ENCODE measurements at regions not wholly inside any gene's neighbourhood (a gene's known extent, or its start where the extent isn't known, plus 50 kb on each side); places are given as distances from the start of the nearest gene placed in this dataset.

- no peak for TF ChIP-seq TAF1 (IDR thresholded peaks at IDR 0.05; ENCODE audit: borderline replicate concordance, low read depth, low read length)
- TF ChIP-seq CTCF (IDR thresholded peaks at IDR 0.05), result no peak
- TF ChIP-seq RAD21 (IDR thresholded peaks at IDR 0.05; ENCODE audit: low read length), result no peak
- no peak for TF ChIP-seq MXI1 (IDR thresholded peaks at IDR 0.05; ENCODE audit: low read depth, low read length)
- no peak for TF ChIP-seq FOSL2 (IDR thresholded peaks at IDR 0.05; ENCODE audit: borderline replicate concordance, low read depth)
- no peak for TF ChIP-seq RXRA (IDR thresholded peaks at IDR 0.05; ENCODE audit: borderline replicate concordance, low read depth)
- no peak for TF ChIP-seq REST (IDR thresholded peaks at IDR 0.05; ENCODE audit: low read depth, low read length)
Measured at GRCh38 chrX:19243431-19243830, 100.3 kb upstream of the PDHA1 start.
